RPMI8226 (cell line): ENCODE measurements at regions not wholly inside any gene's neighbourhood (a gene's known extent, or its start where the extent isn't known, plus 50 kb on each side); places are given as distances from the start of the nearest gene placed in this dataset.
"Not testable (repeated sequence)": the region's sequence is repeated elsewhere in the genome, so short reads cannot be mapped to it uniquely, and the experiment has no call there.

Experiments used
- DNase-seq: peaks from one replicate; pipeline ENCODE4 v3.0.0-alpha.2; 2015

DNA sequence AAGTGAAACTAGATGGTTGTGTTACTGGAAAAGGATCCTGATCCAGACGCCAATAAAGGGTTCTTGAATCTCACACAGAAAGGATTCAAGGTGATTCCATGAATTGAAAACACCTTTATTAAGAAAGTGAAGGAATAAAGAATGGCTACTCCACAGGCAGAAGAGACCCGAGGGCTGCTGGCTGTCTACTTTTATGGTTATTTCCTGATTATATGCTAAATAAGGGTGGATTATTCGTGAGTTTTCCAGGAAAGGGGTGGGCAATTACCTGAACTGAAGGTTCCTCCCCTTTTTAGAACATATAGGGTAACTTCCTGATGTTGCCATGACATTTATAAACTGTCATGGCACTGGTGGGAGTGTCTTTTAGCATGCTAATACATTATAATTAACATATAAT lies 50.9 kb upstream of the WARS2 start:
- no peak for DNase-seq

DNA sequence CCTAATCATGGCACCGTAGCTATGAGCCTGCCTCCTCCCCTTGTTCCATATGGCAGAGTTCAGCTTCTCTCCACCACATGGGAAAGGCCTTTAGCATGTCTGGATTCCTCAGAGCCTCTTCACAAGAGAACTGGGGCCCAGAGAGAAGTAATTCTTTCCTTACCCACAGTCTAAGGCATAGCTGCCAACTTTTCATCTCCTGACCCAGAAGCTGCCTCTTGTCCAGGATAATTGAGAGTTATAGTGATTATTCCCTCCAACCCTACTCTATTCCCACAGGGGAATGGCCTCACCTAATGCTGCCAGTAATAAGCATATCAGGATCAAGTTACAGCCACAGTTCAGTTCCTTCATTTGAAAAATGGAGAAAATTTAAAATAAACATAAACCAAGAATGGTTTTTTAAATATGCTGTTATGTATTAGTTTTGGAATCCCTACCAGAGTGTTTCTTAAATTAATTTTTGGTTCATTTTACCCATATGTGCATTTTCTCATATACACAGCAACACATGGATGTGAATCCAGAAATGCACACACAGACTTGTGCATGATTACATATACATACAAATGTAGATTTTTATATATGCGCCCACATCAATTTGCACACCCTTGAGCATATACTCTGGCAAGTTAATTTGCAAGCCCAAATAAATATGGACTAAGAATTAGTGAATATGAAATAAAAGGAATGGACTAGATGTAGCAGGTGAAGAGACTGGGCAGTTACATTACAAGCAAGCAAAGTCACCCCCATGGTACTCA lies 63.9 kb upstream of the WARS2 start:
- no peak for DNase-seq

DNA sequence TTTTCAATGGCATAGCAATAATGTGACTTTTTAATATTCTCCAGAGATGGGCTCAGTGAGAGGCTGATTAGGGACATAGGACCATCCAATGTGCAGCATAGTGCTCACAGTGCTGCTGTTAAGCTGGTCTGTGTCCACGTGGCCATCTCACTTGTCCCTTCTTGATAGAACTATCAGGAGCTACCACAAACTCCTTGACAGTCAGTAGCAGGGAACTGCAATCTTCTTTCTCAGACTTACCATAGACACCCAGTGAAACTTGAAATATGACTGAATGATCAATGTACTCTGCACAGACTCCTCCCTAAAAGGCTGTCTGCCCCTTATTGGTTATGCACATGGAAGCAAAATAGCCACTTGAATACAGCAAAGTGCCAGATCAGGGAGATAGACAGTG lies 64.5 kb upstream of the WARS2 start:
- DNase-seq, result no peak

GRCh38 chr1:119209061-119209460 lies 68.6 kb upstream of the WARS2 start:
- DNase-seq, result no peak

DNA sequence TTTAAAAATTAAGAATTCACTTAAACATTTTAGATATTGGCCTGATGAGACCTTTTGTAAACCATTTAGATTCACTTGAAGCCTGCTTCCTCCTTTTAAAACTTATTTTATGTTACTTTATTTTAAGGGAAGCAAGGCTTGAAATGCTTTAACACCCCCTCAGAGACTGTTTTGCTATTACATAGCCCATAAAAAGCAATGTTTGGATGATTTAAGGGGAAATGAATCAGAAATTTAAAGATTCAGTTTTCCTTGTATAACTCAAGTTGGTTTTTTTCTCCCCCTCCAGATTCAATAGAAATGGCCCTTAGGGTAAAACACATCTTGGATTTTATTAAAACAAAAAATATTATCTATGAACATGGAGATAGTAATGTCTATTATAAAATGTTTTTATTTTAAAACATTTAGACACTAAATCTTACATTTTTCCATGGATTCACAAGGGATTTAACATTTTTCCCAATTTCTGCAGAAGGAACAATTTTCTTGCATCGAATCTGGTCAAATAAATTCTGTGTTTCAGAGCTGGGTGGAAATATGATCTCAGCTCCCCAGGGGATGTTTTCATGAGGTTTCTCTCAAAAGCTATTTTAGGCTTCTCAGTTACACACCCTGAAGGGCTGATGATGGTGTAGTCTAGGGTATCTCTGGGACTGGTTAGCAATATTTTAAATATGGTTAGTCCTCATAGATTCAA lies 69.3 kb upstream of the WARS2 start:
- DNase-seq, result no peak

DNA sequence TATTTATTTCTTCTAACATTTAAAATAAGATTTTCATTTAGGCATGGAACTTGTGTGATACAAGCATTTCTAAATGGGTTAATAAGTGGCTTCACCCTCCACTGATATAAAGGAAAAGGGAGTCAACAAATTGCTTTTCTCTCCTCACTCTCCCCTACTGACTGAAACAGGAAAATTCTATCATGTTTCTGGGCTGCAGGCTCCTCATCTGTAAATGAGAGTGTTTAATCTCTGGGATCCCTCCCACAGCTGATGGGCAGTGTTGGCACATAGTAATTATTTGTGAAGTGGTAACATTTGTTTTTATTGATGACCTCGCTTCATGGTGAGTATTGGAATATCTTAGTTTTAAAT lies 69.8 kb upstream of the WARS2 start:
- no peak for DNase-seq

DNA sequence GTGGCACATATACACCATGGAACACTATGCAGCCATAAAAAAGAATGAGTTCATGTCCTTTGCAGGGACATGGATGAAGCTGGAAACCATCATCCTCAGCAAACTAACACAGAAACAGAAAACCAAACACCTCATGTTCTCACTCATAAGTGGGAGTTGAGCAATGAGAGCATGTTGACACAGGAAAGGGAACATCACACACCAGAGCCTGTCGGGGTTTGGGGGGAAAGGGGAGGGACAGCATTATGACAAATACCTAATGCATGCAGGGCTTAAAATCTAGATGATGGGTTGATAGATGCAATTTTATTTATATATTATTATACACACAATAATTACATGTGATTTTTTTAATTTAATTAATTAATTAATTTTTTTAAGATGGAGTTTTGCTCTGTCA lies 72.8 kb upstream of the WARS2 start:
- DNase-seq, result not testable (repeated sequence)

DNA sequence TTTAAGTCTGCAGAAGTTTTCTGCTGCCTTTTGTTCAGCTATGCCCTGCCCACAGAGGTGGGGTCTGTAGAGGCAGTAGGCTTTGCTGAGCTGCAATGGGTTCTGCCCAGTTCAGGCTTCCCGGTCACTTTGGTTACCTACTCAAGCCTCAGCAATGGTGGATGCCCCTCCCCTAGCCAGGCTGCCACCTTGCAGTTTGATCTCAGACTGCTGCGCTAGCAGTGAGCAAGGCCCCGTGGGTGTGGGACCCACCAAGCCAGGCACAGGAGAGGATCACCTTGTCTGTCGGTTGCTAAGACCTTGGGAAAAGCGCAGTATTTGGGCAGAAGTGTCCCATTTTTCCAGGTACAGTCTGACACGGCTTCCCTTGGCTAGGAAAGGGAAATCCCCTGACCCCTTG lies 74.5 kb upstream of the WARS2 start:
- DNase-seq, result not testable (repeated sequence)

GRCh38 chr1:119217309-119217828 lies 76.9 kb upstream of the WARS2 start:
- DNase-seq, result no peak

DNA sequence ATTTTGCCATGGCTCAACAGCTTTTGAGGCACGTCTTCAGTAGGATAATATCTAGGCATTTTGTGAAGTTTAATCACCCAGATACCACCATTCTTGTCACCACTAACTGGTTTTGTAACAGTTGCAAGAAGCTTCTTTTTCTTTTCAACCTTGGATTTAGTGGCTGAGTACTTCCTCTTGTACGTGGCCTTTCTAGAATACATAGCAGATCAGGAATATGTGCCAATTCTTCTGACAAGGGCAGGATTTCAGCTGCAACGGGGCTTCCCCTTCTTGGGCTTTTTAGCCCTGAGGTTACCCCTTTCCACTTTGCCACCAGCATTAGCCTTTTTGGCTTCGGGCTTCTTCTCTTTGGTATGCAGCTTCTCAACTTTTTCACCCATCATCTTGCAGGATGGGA lies 79.3 kb upstream of the WARS2 start:
- DNase-seq, result no peak

DNA sequence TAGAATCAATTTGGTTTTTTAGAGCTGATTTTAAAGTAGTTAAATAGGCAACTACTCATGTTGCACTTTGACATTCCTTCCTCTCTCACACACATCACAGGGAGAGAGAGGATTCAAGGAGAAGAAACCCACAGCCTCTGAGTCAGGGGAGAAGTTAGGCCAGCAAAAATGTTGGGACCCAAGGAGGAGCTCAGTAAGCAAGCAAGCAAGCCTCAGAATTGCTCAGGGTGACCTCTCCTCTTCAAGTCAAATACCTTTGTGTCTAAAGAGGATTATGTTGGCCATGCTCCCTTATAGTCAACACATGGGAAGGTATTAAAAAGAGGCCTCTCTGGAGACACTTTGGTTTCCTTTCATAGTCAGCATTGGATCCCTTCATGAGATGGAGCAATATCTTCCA lies 80.5 kb upstream of the WARS2 start:
- no peak for DNase-seq

- no peak for DNase-seq
These were observed 81.8 kb upstream of the WARS2 start for GRCh38 chr1:119222271-119222670.

GRCh38 chr1:119225265-119225664 lies 84.8 kb upstream of the WARS2 start:
- no peak for DNase-seq

DNA sequence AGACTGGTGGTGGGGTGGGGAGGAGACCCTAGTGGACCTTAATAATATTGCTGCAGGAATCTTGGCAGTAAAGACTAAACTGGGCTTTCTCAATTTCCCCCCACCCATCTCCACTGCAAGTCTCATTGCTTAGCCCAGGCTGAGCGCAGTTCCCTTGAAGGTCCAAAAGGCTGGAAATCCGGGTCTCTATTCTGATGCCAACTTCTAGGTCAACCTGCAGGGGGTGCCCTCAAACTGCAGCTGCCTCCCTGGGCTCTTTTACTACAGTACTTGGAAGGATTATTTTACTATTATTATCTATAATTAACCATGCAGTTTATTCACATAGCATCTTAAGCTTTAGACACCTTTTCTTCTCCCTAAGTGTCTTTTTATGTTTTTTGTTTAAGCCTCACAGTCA lies 85.4 kb upstream of the WARS2 start:
- DNase-seq, result no peak

DNA sequence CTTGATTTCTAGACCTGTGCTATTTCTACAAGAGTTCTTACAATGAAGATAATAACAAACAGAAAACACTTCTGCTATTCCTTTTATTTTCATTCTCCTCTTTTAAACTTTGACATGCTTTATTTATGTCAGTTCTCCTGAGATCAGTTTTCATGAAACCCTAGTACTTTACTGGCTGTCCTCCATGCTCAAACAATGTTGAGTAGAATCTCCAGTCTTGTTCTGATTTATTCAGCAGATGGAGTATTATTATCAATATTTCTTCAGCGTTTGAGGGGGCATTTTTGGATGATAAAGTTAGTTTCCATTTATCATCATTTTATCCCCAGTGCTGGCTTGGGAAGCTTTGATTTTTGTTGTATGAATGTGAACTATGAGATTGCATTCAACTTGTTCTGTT lies 85.9 kb upstream of the WARS2 start:
- no peak for DNase-seq

DNA sequence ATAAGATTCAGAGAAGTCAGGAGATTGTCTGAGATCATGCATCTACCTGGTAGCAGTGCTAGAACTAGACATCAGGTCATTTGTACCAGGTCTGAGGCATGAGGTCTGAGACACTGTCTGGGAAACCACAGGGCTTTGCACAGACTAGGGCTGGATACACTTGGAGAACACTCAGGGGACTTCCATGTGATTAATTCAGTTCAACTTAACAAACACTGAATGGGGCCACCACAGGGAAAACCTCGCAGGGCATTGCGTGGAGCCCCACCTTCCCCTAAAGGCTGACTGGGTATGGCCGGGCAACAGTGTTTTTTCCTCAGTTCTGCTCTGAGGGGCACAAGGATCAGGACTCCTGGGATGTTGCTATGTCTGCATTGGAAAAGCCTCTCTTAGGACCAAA lies 86.5 kb upstream of the WARS2 start:
- DNase-seq, result no peak

GRCh38 chr1:119227456-119227855 lies 87.0 kb upstream of the WARS2 start:
- DNase-seq, result no peak

DNA sequence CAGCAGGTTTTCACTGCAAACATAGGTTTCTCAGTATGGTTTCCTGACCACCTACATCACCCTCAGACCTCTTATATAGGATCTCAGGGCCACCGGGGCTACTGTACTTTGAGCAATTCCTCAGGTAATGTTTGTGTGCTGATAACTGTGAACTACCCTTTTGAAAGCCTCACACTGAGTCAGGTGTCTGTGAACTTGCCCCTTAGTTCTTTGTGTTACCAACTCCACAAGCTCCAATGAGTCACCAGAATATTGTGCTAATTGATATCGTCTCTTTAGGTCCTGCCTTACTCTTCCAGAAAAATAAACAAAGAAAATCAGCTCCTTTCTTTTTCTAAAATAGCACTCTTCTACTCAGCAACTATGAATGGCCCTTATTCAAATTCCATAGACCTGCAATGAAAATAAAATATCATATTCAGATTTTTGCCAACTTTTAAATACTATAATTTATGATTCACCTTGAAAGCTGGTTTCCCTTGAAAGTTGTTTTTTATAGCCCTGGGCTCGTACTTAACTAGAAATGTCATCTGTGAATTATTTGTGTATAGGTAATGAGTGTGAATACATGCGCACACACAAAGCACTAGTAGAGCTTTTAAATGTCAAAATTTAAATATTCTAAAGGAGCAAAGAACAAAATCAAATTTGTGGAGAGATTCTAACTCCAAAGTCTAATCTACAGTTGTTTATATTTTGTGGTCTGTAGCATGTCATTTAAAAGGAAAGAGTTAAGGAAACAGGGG lies 88.1 kb upstream of the WARS2 start:
- DNase-seq, result no peak

GRCh38 chr1:119235120-119235519 lies 94.7 kb upstream of the WARS2 start:
- DNase-seq, result no peak

GRCh38 chr1:119245881-119246280 lies 105.4 kb upstream of the WARS2 start:
- DNase-seq, result no peak

DNA sequence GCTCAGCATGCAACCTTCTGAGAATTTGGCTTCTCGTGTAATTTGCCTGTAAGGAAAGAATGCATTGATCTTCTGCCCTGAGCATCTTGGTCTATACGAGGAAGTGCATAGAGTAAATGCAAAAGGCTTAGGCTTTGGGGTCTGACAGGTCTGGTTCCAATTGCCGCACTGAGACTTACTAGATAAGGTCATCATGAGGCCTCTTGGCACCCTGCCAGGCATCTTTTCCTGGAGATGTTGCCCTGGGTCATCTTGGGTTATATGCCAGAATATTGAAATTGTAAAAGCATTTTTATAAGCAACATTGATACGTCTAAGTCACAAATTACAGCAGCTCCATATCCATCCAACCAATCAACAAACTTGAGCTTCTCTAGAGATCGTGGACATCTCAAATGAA lies 108.8 kb upstream of the WARS2 start:
- no peak for DNase-seq

GRCh38 chr1:119250299-119250698 lies 109.8 kb upstream of the WARS2 start:
- DNase-seq, result no peak

- DNase-seq, result no peak
These were observed 111.3 kb upstream of the WARS2 start for GRCh38 chr1:119251751-119252150.

- no peak for DNase-seq
These were observed 112.9 kb upstream of the WARS2 start for GRCh38 chr1:119253366-119253765.
